ENCODE measurements at regions not wholly inside any gene's neighbourhood (a gene's known extent, or its start where the extent isn't known, plus 50 kb on each side); places are given as distances from the start of the nearest gene placed in this dataset.

DNA sequence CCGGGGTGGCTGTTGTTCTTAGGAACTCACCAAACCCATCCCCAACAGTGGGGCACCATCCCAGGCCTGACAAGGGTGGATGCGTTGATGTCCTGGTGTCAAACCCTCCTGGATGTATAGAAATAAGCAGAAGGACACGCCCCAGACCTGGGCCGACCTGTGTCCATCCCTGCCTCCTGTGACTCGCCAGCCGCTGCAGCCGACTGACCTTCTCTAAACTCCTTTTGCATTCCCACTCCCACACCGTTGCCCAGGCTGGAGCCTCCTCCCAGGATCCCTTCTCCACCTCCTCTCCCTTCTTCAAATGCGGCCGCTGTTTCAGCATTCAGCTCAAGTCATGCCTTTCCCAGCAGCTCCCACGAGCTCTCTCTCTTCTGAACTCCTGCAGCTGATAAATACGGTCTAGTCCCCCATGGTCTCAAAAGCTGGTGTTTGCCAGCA, 213.2 kb upstream of the IER5L start:
- H2AFZ ChIP-seq (ENCODE audit: low read length) = no peak overlapping the region
- H4K20me1 ChIP-seq (replicated peaks in 1 of 2; ENCODE audit: control insufficient read depth in 1 of 2, insufficient read depth in 2 of 2, low read length in 2 of 2) = no peaks in the 10 kb centered on the region
- no peak overlapping the region for H2BK15ac ChIP-seq (ENCODE audit: low read length)
- no peak overlapping the region for H3K4me3 ChIP-seq (ENCODE audit: extremely low read depth in 1 of 4, insufficient read depth in 2 of 4, low read depth in 3 of 4, low read length in 4 of 4)
- no peak overlapping the region for H3K23ac ChIP-seq (ENCODE audit: insufficient read length)
- H4K5ac ChIP-seq (ENCODE audit: insufficient read length, low read depth, low read length) = no peak overlapping the region
- no peak overlapping the region for H3K14ac ChIP-seq (ENCODE audit: insufficient read length)
- no peak overlapping the region for H2AK5ac ChIP-seq (ENCODE audit: low read depth, low read length)
- TF ChIP-seq SAP30 (IDR thresholded peaks at IDR 0.05; ENCODE audit: insufficient read depth, insufficient replicate concordance, low read length) (no peak), EZH2 (IDR thresholded peaks at IDR 0.05; ENCODE audit: low read depth, low read length, severe bottlenecking) (no peak), BCL11A (IDR thresholded peaks at IDR 0.05; ENCODE audit: low read depth in 2 of 2, low read length in 2 of 2) (no peak)
- H3K4me1 ChIP-seq (replicated peaks in 1 of 4; ENCODE audit: control insufficient read depth in 3 of 4, insufficient read depth in 4 of 4, low read length in 3 of 4) = peaks cover 0 to 7% (median 0%) of the 10 kb centered on the region in 4 experiments; a peak in 2 of 7 replicates
- no peak overlapping the region for H3K56ac ChIP-seq (replicated peaks; ENCODE audit: insufficient read length, low read depth, low read length)
- ChIA-PET POLR2A (ENCODE audit: partially characterized antibody) (interaction anchor here (1.9 kb wide), 1 partner anchor 12 kb away, joined by 5 read pairs; no protein-coding TSS in a partner anchor), CTCF (ENCODE audit: partially characterized antibody) (interaction anchor here (0.8 to 1.5 kb wide), 7 partner anchors 9 to 248 kb away, joined by 3 to 6 read pairs (median 4); no protein-coding TSS in a partner anchor)
- no peaks in the 10 kb centered on the region for H3K79me1 ChIP-seq (ENCODE audit: low read depth, low read length)
- H3K4me2 ChIP-seq (ENCODE audit: insufficient read depth in 1 of 2, low read depth in 2 of 2, low read length in 2 of 2) = no peak overlapping the region
- H3K4ac ChIP-seq (replicated peaks; ENCODE audit: insufficient read length, low read depth, low read length) = no peak overlapping the region
- H3K36me3 ChIP-seq (ENCODE audit: control insufficient read depth in 2 of 4, insufficient read depth in 4 of 4, low read length in 3 of 4) = no peaks in the 10 kb centered on the region
- WGBS, 2 experiments (ENCODE audit: extremely low coverage in 1 of 2, insufficient coverage in 1 of 2, insufficient read length in 1 of 2, insufficient replicate concordance in 2 of 2, low coverage in 1 of 2, low lambda C conversion rate in 2 of 2, missing lambda C conversion rate in 1 of 2) = 92% methylated on average over 12 of the region's 12 CpGs; no CpG with 5 or more reads in 1 of the 2 experiments
- H4K8ac ChIP-seq (ENCODE audit: extremely low read depth, insufficient read depth, low read length) = no peak overlapping the region
- peaks cover 0 to 2% (median 0%) of the 10 kb centered on the region in 4 experiments; a peak in 1 of 7 replicates for H3K27me3 ChIP-seq (replicated peaks in 1 of 4; ENCODE audit: control insufficient read depth in 3 of 4, extremely low read depth in 1 of 4, insufficient read depth in 3 of 4, low read length in 3 of 4)
- no peak overlapping the region for H3K27ac ChIP-seq (ENCODE audit: low read depth, low read length)
- H2BK120ac ChIP-seq (replicated peaks; ENCODE audit: low read depth, low read length) = no peak overlapping the region
- no peak overlapping the region for H2BK5ac ChIP-seq (ENCODE audit: low read depth, low read length)
- no peak overlapping the region for H2BK20ac ChIP-seq (ENCODE audit: low read length)
- FAIRE-seq (no peak), DNase-seq (ENCODE audit: low read depth in 1 of 2, low spot score in 2 of 2) (no peak)
- no peak overlapping the region for H3K9ac ChIP-seq (replicated peaks in 1 of 4; ENCODE audit: extremely low read depth in 1 of 4, low read depth in 3 of 4, low read length in 3 of 4)
- H2BK12ac ChIP-seq (ENCODE audit: low read depth, low read length) = no peak overlapping the region
- H3K79me2 ChIP-seq (ENCODE audit: control insufficient read depth in 1 of 2, insufficient read depth in 2 of 2, low read length in 2 of 2) = no peaks in the 10 kb centered on the region
- H4K91ac ChIP-seq (replicated peaks; ENCODE audit: insufficient read length, low read length) = no peak overlapping the region
- H3K23me2 ChIP-seq (ENCODE audit: low read depth, low read length) = peaks cover 12% of the 10 kb centered on the region; the same call in 1 of the 2 replicates
- no peak overlapping the region for H3K18ac ChIP-seq (ENCODE audit: extremely low read depth, low read length)
- no peaks in the 10 kb centered on the region for H3K9me3 ChIP-seq (ENCODE audit: insufficient read depth in 2 of 2, low read depth in 1 of 2, low read length in 1 of 2)
